ENCODE measurements at regions not wholly inside any gene's neighbourhood (a gene's known extent, or its start where the extent isn't known, plus 50 kb on each side); places are given as distances from the start of the nearest gene placed in this dataset.
"Not testable (repeated sequence)": the region's sequence is repeated elsewhere in the genome, so short reads cannot be mapped to it uniquely, and the experiment has no call there.

GRCh38 chr3:106360901-106361300 is 492.1 kb upstream of the CBLB start:
- not testable (repeated sequence) for H3K4me3 ChIP-seq (ENCODE audit: low read length); H3K27me3 ChIP-seq (ENCODE audit: control insufficient read depth, insufficient read depth, low read length); H3K36me3 ChIP-seq (ENCODE audit: insufficient read depth, low read length); H3K9ac ChIP-seq (ENCODE audit: low read depth, low read length); H3K9me3 ChIP-seq (replicated peaks; ENCODE audit: low read length); H3K4me1 ChIP-seq (ENCODE audit: control insufficient read depth, insufficient read depth, low read length); H3K4me2 ChIP-seq (ENCODE audit: low read length)

DNA sequence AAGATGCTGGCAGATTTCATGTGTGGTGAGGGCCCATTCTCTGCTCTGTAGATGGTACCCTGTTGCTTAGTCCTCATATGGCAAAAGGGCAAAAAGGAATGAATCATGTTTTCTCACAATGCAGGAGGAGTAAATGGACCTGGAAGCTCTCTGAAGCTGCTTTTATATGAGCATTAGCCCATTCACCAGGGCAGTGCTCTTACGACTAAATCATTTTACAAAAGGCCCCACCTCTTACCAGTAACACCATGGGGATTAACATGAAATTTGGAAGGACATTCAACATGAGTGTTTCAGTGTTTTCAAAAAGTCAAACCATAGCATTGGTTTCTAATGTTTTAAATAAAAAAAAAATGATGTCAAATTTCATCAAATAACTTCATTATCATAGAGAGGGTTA is 495.7 kb upstream of the CBLB start:
- Histone ChIP-seq H3K27me3 (ENCODE audit: control insufficient read depth, insufficient read depth, low read length) (no peaks in the 10 kb centered on the region), H3K36me3 (ENCODE audit: insufficient read depth, low read length) (no peaks in the 10 kb centered on the region), H3K9me3 (replicated peaks; ENCODE audit: low read length) (no peaks in the 10 kb centered on the region), H3K4me2 (ENCODE audit: low read length) (no peak overlapping the region), H3K9ac (ENCODE audit: low read depth, low read length) (no peak overlapping the region), H3K4me1 (ENCODE audit: control insufficient read depth, insufficient read depth, low read length) (no peaks in the 10 kb centered on the region), H3K4me3 (ENCODE audit: low read length) (no peak overlapping the region)

GRCh38 chr3:106365061-106365691 is 496.4 kb upstream of the CBLB start:
- Histone ChIP-seq H3K9me3 (replicated peaks; ENCODE audit: low read length) (no peaks in the 10 kb centered on the region), H3K4me1 (ENCODE audit: control insufficient read depth, insufficient read depth, low read length) (no peaks in the 10 kb centered on the region), H3K4me3 (ENCODE audit: low read length) (no peak overlapping the region), H3K36me3 (ENCODE audit: insufficient read depth, low read length) (no peaks in the 10 kb centered on the region), H3K27me3 (ENCODE audit: control insufficient read depth, insufficient read depth, low read length) (no peaks in the 10 kb centered on the region), H3K4me2 (ENCODE audit: low read length) (no peak overlapping the region), H3K9ac (ENCODE audit: low read depth, low read length) (no peak overlapping the region)

- H3K9ac ChIP-seq (ENCODE audit: low read depth, low read length) = no peak overlapping the region
- no peak overlapping the region for H3K4me2 ChIP-seq (ENCODE audit: low read length)
- H3K9me3 ChIP-seq (replicated peaks; ENCODE audit: low read length) = no peaks in the 10 kb centered on the region
- H3K4me3 ChIP-seq (ENCODE audit: low read length) = no peak overlapping the region
- H3K4me1 ChIP-seq (ENCODE audit: control insufficient read depth, insufficient read depth, low read length) = no peaks in the 10 kb centered on the region
- no peaks in the 10 kb centered on the region for H3K27me3 ChIP-seq (ENCODE audit: control insufficient read depth, insufficient read depth, low read length)
- no peaks in the 10 kb centered on the region for H3K36me3 ChIP-seq (ENCODE audit: insufficient read depth, low read length)
These were observed 497.5 kb upstream of the CBLB start for GRCh38 chr3:106366352-106366751.

GRCh38 chr3:106367496-106367895 is 498.7 kb upstream of the CBLB start:
- H3K4me1 ChIP-seq (ENCODE audit: control insufficient read depth, insufficient read depth, low read length) = no peaks in the 10 kb centered on the region

GRCh38 chr3:106371221-106371970 is 502.6 kb upstream of the CBLB start:
- Histone ChIP-seq H3K27me3 (ENCODE audit: control insufficient read depth, insufficient read depth, low read length) (no peaks in the 10 kb centered on the region), H3K4me2 (ENCODE audit: low read length) (no peak overlapping the region), H3K9ac (ENCODE audit: low read depth, low read length) (no peak overlapping the region), H3K9me3 (replicated peaks; ENCODE audit: low read length) (no peaks in the 10 kb centered on the region), H3K4me1 (ENCODE audit: control insufficient read depth, insufficient read depth, low read length) (no peaks in the 10 kb centered on the region), H3K36me3 (ENCODE audit: insufficient read depth, low read length) (no peaks in the 10 kb centered on the region), H3K4me3 (ENCODE audit: low read length) (no peak overlapping the region)

More at GRCh38 chr3:106367496-106367895, 498.7 kb upstream of the CBLB start:
- Histone ChIP-seq H3K27me3 (ENCODE audit: control insufficient read depth, insufficient read depth, low read length) (no peaks in the 10 kb centered on the region), H3K4me2 (ENCODE audit: low read length) (no peak overlapping the region), H3K9me3 (replicated peaks; ENCODE audit: low read length) (no peaks in the 10 kb centered on the region), H3K9ac (ENCODE audit: low read depth, low read length) (no peak overlapping the region), H3K36me3 (ENCODE audit: insufficient read depth, low read length) (no peaks in the 10 kb centered on the region), H3K4me3 (ENCODE audit: low read length) (no peak overlapping the region)

- Histone ChIP-seq H3K4me2 (ENCODE audit: low read length) (no peak overlapping the region), H3K9ac (ENCODE audit: low read depth, low read length) (no peak overlapping the region), H3K4me3 (ENCODE audit: low read length) (no peak overlapping the region), H3K27me3 (ENCODE audit: control insufficient read depth, insufficient read depth, low read length) (no peaks in the 10 kb centered on the region), H3K36me3 (ENCODE audit: insufficient read depth, low read length) (no peaks in the 10 kb centered on the region), H3K4me1 (ENCODE audit: control insufficient read depth, insufficient read depth, low read length) (no peaks in the 10 kb centered on the region), H3K9me3 (replicated peaks; ENCODE audit: low read length) (no peaks in the 10 kb centered on the region)
These were observed 503.4 kb upstream of the CBLB start for GRCh38 chr3:106371971-106372805.

DNA sequence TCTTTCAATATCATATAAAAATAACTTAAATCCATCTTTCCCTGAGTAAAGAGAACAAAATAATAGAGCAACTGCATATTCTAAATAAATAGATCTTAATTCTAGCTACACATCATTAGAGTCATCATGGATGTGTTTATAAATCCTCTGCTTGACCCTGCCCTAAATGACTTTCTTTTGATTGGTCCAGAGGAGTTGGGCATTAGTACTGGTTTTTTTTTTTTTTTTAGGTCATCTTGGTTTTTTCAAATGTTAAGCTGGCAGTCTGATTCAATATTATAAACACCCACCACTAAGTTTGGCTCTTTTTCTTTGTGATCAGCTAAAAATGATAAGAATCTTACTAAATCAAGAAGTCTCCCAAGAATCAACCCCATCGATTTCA is 504.0 kb upstream of the CBLB start:
- Histone ChIP-seq H3K36me3 (ENCODE audit: insufficient read depth, low read length) (no peaks in the 10 kb centered on the region), H3K27me3 (ENCODE audit: control insufficient read depth, insufficient read depth, low read length) (no peaks in the 10 kb centered on the region), H3K9me3 (replicated peaks; ENCODE audit: low read length) (no peaks in the 10 kb centered on the region), H3K4me1 (ENCODE audit: control insufficient read depth, insufficient read depth, low read length) (no peaks in the 10 kb centered on the region), H3K9ac (ENCODE audit: low read depth, low read length) (no peak overlapping the region), H3K4me3 (ENCODE audit: low read length) (no peak overlapping the region), H3K4me2 (ENCODE audit: low read length) (no peak overlapping the region)

GRCh38 chr3:106376016-106376570 is 507.3 kb upstream of the CBLB start:
- no peaks in the 10 kb centered on the region for H3K27me3 ChIP-seq (ENCODE audit: control insufficient read depth, insufficient read depth, low read length)
- no peak overlapping the region for H3K4me3 ChIP-seq (ENCODE audit: low read length)
- no peak overlapping the region for H3K4me2 ChIP-seq (ENCODE audit: low read length)
- H3K9me3 ChIP-seq (replicated peaks; ENCODE audit: low read length) = no peaks in the 10 kb centered on the region
- no peaks in the 10 kb centered on the region for H3K36me3 ChIP-seq (ENCODE audit: insufficient read depth, low read length)
- no peaks in the 10 kb centered on the region for H3K4me1 ChIP-seq (ENCODE audit: control insufficient read depth, insufficient read depth, low read length)
- no peak overlapping the region for H3K9ac ChIP-seq (ENCODE audit: low read depth, low read length)

- Histone ChIP-seq H3K36me3 (ENCODE audit: insufficient read depth, low read length) (no peaks in the 10 kb centered on the region), H3K9ac (ENCODE audit: low read depth, low read length) (no peak overlapping the region), H3K4me3 (ENCODE audit: low read length) (no peak overlapping the region), H3K4me1 (ENCODE audit: control insufficient read depth, insufficient read depth, low read length) (no peaks in the 10 kb centered on the region), H3K27me3 (ENCODE audit: control insufficient read depth, insufficient read depth, low read length) (no peaks in the 10 kb centered on the region), H3K9me3 (replicated peaks; ENCODE audit: low read length) (no peaks in the 10 kb centered on the region), H3K4me2 (ENCODE audit: low read length) (no peak overlapping the region)
These were observed 510.5 kb upstream of the CBLB start for GRCh38 chr3:106379251-106379750.

GRCh38 chr3:106380232-106380631 is 511.4 kb upstream of the CBLB start:
- H3K36me3 ChIP-seq (ENCODE audit: insufficient read depth, low read length) = no peaks in the 10 kb centered on the region
- H3K27me3 ChIP-seq (ENCODE audit: control insufficient read depth, insufficient read depth, low read length) = no peaks in the 10 kb centered on the region
- no peak overlapping the region for H3K4me3 ChIP-seq (ENCODE audit: low read length)
- H3K4me2 ChIP-seq (ENCODE audit: low read length) = no peak overlapping the region
- H3K9ac ChIP-seq (ENCODE audit: low read depth, low read length) = no peak overlapping the region
- H3K9me3 ChIP-seq (replicated peaks; ENCODE audit: low read length) = no peaks in the 10 kb centered on the region
- H3K4me1 ChIP-seq (ENCODE audit: control insufficient read depth, insufficient read depth, low read length) = no peaks in the 10 kb centered on the region

Measured in skeletal muscle satellite cell (primary cell).